HepG2 (cell line): ENCODE measurements at regions not wholly inside any gene's neighbourhood (a gene's known extent, or its start where the extent isn't known, plus 50 kb on each side); places are given as distances from the start of the nearest gene placed in this dataset.

Experiments
- GATAD2A ChIP-seq: IDR thresholded peaks from 2 replicates; pipeline ENCODE4 v1.6.1; 2016
- GMEB1 ChIP-seq: sonication (generic); formaldehyde crosslinking; IDR thresholded peaks from 2 replicates; pipeline ENCODE4 v1.5.1; 2020; ENCODE audit warnings: missing genetic modification reagents, mild to moderate bottlenecking, borderline replicate concordance
- HNF4G ChIP-seq, 2 experiments: sonication (generic) in 1 of 2; formaldehyde crosslinking in 1 of 2; IDR thresholded peaks; 2 replicates each; pipeline versions ENCODE4 v1.4.0 to v1.6.1; 2011 to 2020; ENCODE audit warnings: borderline replicate concordance in 2 of 2, low read depth in 2 of 2, mild to moderate bottlenecking in 2 of 2, low read length in 1 of 2, missing genetic modification reagents in 1 of 2, moderate library complexity in 1 of 2
- KLF13 ChIP-seq: sonication (generic); formaldehyde crosslinking; IDR thresholded peaks from 2 replicates; pipeline ENCODE4 v1.4.0; 2020; ENCODE audit warnings: mild to moderate bottlenecking, missing genetic modification reagents
- MBD4 ChIP-seq: IDR thresholded peaks from 2 replicates; pipeline ENCODE4 v1.6.1; 2012; ENCODE audit warnings: low read length, inconsistent platforms, borderline replicate concordance
- MED1 ChIP-seq: sonication (generic); formaldehyde crosslinking; IDR thresholded peaks from 2 replicates; pipeline ENCODE4 v1.4.0; 2020; ENCODE audit warnings: missing genetic modification reagents
- MXD3 ChIP-seq: IDR thresholded peaks from 2 replicates; pipeline ENCODE4 v1.6.1; 2016; ENCODE audit warnings: mild to moderate bottlenecking, missing biosample characterization, missing genetic modification reagents
- MYC ChIP-seq: sonication (generic); formaldehyde crosslinking; IDR thresholded peaks from 2 replicates; pipeline ENCODE4 v1.9.0; 2021; ENCODE audit warnings: missing genetic modification reagents, borderline replicate concordance
- NCOA5 ChIP-seq: sonication (generic); formaldehyde crosslinking; IDR thresholded peaks from 2 replicates; pipeline ENCODE4 v1.4.0; 2020; ENCODE audit warnings: missing genetic modification reagents
- RNF2 ChIP-seq: fragments of 450-650 bp; conservative IDR thresholded peaks from 2 replicates; pipeline ENCODE4 v1.6.1; 2016; ENCODE audit warnings: low read depth
- TFE3 ChIP-seq: IDR thresholded peaks from 2 replicates; pipeline ENCODE4 v1.6.1; 2016
- TMF1 ChIP-seq: sonication (generic); formaldehyde crosslinking; IDR thresholded peaks from 2 replicates; pipeline ENCODE4 v1.8.1; 2022; ENCODE audit warnings: low read depth, missing genetic modification reagents
- ZBED4 ChIP-seq: sonication (generic); formaldehyde crosslinking; IDR thresholded peaks from 2 replicates; pipeline ENCODE4 v1.4.0; 2020; ENCODE audit warnings: missing genetic modification reagents, borderline replicate concordance
- ZBTB33 ChIP-seq: sonication (generic); formaldehyde crosslinking; IDR thresholded peaks from 2 replicates; pipeline ENCODE4 v1.4.0; 2020; ENCODE audit warnings: missing genetic modification reagents
- ZBTB7A ChIP-seq: sonication (generic); formaldehyde crosslinking; IDR thresholded peaks from 2 replicates; pipeline ENCODE4 v1.8.0; 2022; ENCODE audit warnings: mild to moderate bottlenecking, missing genetic modification reagents
- ZNF136 ChIP-seq: sonication (generic); formaldehyde crosslinking; IDR thresholded peaks from 2 replicates; pipeline ENCODE4 v1.8.1; 2022; ENCODE audit warnings: low read depth, mild to moderate bottlenecking, moderate library complexity, missing genetic modification reagents
- ZNF331 ChIP-seq: sonication (generic); formaldehyde crosslinking; IDR thresholded peaks from 2 replicates; pipeline ENCODE4 v1.4.0; 2020; ENCODE audit warnings: missing genetic modification reagents
- ZNF441 ChIP-seq: sonication (generic); formaldehyde crosslinking; IDR thresholded peaks from 2 replicates; pipeline ENCODE4 v1.7.0; 2021; ENCODE audit warnings: missing genetic modification reagents, borderline replicate concordance
- ZNF614 ChIP-seq: IDR thresholded peaks from 2 replicates; pipeline ENCODE4 v1.6.1; 2018; ENCODE audit warnings: missing biosample characterization, missing genetic modification reagents, inconsistent platforms, borderline replicate concordance
- ZNF703 ChIP-seq: sonication (generic); formaldehyde crosslinking; IDR thresholded peaks from 2 replicates; pipeline ENCODE4 v1.5.1; 2020; ENCODE audit warnings: missing genetic modification reagents, mild to moderate bottlenecking, moderate library complexity, borderline replicate concordance

GRCh38 chr6:28802417-28803336 lies 121.1 kb downstream of the TRIM27 start (continued):
- TF ChIP-seq HNF4G (IDR thresholded peaks at IDR 0.05; ENCODE audit: borderline replicate concordance, low read depth, low read length), result no peak
- no peak for TF ChIP-seq HNF4G (CRISPR knock-in tag; IDR thresholded peaks at IDR 0.05; ENCODE audit: borderline replicate concordance, low read depth)
- TF ChIP-seq GMEB1 (CRISPR knock-in tag), result no peak
- no peak for TF ChIP-seq KLF13 (CRISPR knock-in tag)
- TF ChIP-seq ZNF441 (CRISPR knock-in tag), result no peak
- no peak for TF ChIP-seq ZNF703 (CRISPR knock-in tag)
- no peak for TF ChIP-seq MED1 (CRISPR knock-in tag)
- TF ChIP-seq ZBED4 (CRISPR knock-in tag), result no peak
- no peak for TF ChIP-seq MBD4
- no peak for TF ChIP-seq MYC (CRISPR knock-in tag)
- TF ChIP-seq TMF1 (CRISPR knock-in tag), result no peak
- TF ChIP-seq ZNF614 (CRISPR knock-in tag), result no peak
- TF ChIP-seq NCOA5 (CRISPR knock-in tag), result no peak
- TF ChIP-seq ZNF136, result no peak
- no peak for TF ChIP-seq ZBTB7A (CRISPR knock-in tag)
- no peak for TF ChIP-seq MXD3 (CRISPR knock-in tag)
- TF ChIP-seq ZBTB33, result no peak
- 0 out of 2 replicates have a peak, but pooled peaks have one; percentile 24 for TF ChIP-seq GATAD2A (CRISPR knock-in tag)
- TF ChIP-seq ZNF331, result 0 out of 2 replicates have a peak, but pooled peaks have one; percentile 37
- TF ChIP-seq TFE3 (CRISPR knock-in tag), result no peak
- TF ChIP-seq RNF2, result no peak
